GM18505 (cell line): ENCODE measurements at regions not wholly inside any gene's neighbourhood (a gene's known extent, or its start where the extent isn't known, plus 50 kb on each side); places are given as distances from the start of the nearest gene placed in this dataset.
A peak's percentile ranks its signal among the peaks of the same experiment; 100 is the strongest.
"Not testable (repeated sequence)": the region's sequence is repeated elsewhere in the genome, so short reads cannot be mapped to it uniquely, and the experiment has no call there.

Experiments
- ATAC-seq: cut with Tn5 transposase; IDR thresholded peaks from one replicate; pipeline ENCODE4 v1.9.1; 2021; ENCODE audit not compliant: unreplicated experiment
- POLR2A ChIP-seq: IDR thresholded peaks from 4 replicates; pipeline ENCODE4 v1.6.1; 2011; ENCODE audit warnings: borderline replicate concordance; ENCODE audit not compliant: insufficient read depth, insufficient read length; ENCODE audit errors: extremely low read depth

- no peak for ATAC-seq
- no peak for TF ChIP-seq POLR2A
Observed at GRCh38 chr7:7014827-7015595, 167.3 kb upstream of the C1GALT1 start.

GRCh38 chr7:7017707-7018280 lies 164.6 kb upstream of the C1GALT1 start:
- TF ChIP-seq POLR2A = no peak
- no peak for ATAC-seq

- TF ChIP-seq POLR2A = no peak
- no peak for ATAC-seq
Observed at GRCh38 chr7:7018290-7018689, 164.1 kb upstream of the C1GALT1 start.

DNA sequence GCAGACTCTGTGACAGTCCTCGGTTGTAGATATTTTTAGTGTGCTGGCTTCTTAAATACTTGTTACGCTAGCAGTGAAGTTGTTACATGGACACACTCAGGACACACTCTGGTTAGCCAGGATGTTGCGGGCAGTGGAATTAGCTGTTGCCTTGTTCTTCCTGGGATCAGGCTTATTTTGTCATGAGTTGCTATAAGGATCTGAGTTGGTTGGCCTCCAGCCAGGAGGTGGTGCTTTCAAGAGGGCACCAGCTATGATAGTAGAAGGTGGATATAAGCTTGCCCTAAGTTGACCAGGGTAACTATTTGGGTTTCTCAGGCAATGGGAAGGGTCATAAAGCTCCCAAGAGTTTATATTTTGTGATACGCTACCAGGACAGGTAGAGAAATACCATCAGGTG lies 150.1 kb upstream of the C1GALT1 start:
- ATAC-seq = no peak
- TF ChIP-seq POLR2A = no peak

- ATAC-seq = no peak
- no peak for TF ChIP-seq POLR2A
Observed at GRCh38 chr7:7035851-7036250, 146.5 kb upstream of the C1GALT1 start.

GRCh38 chr7:7042286-7042893 lies 140.0 kb upstream of the C1GALT1 start:
- ATAC-seq = not testable (repeated sequence)

DNA sequence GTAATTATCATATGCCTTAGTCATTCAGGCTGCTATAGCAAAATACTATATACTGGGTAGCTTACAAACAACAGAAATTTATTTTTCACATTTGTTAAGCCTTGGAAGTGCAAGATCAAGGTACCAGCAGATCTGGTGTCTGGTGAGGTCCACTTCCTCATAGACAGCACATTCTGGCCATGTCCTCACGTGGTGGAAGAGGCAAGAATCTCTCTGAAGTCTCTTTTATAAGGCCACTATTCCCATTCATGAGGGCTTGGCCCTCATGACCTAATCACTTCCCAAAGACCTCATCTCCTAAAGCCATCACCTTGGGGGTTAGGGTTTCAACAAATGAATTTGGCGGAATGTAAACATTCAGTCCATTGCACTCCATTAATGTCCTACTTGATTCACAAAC lies 137.5 kb upstream of the C1GALT1 start:
- ATAC-seq = no peak
- no peak for TF ChIP-seq POLR2A

- no peak for ATAC-seq
- TF ChIP-seq POLR2A = no peak
Observed at GRCh38 chr7:7048213-7048612, 134.1 kb upstream of the C1GALT1 start.

DNA sequence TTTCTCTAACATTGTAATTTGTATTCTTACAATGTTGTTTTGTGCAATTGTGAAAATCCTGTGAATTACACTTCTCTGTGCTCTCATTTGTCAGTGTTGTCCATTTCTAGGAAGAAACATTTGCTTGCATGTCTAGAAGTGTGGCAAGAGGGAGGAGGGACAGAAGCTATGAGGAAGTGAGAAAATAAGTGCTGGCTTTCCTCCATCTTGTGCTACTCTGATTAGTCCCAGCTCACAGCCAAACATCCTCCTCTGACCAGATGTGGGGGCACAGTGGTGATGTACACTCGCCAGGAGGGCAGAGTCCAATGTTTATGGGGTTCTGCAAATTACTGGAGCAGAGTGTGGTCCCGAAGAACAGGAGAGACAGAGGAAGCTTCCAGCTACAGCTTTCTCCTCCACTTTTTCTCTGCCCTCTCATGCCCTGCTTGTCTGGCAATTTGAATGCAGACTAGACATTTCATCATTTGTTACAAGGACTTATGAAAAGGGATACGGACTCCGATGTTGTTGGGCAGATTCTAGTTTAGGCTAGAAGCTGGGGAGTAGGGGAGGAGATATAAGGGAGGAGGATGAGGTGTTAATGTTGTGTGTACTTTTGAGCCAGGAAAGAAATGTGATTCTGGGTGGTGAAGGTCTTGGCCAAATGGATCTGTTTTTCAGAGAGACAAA lies 131.0 kb upstream of the C1GALT1 start:
- ATAC-seq = peak; percentile 86
- TF ChIP-seq POLR2A = no peak

- ATAC-seq = no peak
- TF ChIP-seq POLR2A = no peak
Observed at GRCh38 chr7:7054252-7054830, 128.0 kb upstream of the C1GALT1 start.

DNA sequence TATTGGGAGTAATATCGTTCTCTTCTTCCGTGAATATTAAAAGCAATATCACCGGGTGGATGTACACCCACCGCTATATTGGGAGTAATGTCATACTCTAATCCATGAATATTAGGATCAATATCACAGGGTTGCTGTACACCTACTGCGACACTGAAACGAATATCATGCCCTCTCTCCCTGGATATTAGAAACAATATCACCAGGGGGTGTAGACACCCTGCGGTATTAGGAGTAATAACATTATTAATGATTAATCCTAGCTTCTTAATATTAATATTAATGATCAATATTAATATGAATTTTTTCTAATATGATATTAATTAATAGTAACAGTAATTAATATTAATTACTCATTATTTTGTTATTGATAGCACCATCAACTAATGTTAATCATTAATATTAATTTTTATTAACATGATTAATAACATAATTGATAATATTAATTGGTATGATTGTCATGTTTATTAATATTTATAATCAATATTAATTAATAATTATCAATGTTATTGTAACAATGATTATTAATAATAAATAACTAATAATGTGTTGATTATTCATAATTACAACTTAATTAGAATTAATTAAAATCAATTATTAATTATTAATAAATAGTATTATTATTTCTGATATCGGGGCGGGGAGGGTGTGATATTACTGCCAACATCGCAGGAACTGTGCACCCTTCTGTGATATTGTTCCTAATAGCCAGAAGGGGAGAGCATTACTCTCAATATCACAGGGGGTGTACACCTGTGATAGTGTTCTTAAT lies 121.3 kb upstream of the C1GALT1 start:
- TF ChIP-seq POLR2A = no peak
- ATAC-seq = no peak

DNA sequence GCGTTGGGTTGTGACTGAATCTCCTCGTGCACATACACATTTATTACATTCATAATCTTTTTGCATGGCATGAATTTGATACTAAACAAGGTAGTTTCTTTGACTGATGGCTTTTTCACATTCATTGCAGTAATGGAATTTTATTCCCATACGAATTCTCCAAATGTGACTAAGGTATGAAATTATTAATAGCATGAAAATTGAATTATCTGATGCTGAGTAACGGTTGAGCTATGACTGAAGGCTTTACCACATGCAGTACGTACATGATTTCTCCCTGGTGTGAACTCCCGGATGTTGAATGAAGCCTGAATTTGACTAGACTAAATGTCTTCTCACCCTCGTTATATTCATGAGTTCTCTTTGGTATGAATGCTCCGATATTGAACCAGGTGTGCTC lies 104.4 kb upstream of the C1GALT1 start:
- ATAC-seq = no peak
- no peak for TF ChIP-seq POLR2A

DNA sequence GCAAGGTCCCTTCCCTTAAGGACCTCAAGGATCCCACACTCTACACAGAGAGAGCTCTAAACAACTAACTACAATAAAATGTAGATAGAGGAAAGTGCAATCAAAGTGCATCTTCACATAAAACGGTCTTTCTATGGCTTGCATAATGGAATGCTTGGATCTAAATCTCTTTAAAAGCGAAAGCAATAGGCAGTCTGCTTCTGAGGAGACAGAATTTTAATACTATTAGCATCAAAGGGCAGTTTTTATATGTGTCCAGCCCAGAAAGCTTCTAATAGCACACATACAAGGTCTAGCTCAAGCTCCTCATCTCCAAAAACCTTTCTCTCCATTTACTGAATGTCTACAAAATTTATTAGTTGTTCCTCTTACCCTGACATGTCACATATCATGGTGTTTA lies 101.5 kb upstream of the C1GALT1 start:
- TF ChIP-seq POLR2A = no peak
- no peak for ATAC-seq
